Stimulated activated CD8-positive, alpha-beta memory T cell treated with anti-CD3 and anti-CD28 coated beads, Interleukin-12 subunit alpha, Interleukin-12 subunit beta, amount 100 ng/mL, for 1 hour (primary cell): ENCODE measurements at regions not wholly inside any gene's neighbourhood (a gene's known extent, or its start where the extent isn't known, plus 50 kb on each side); places are given as distances from the start of the nearest gene placed in this dataset.
A peak's percentile ranks its signal among the peaks of the same experiment; 100 is the strongest.
"Not testable (repeated sequence)": the region's sequence is repeated elsewhere in the genome, so short reads cannot be mapped to it uniquely, and the experiment has no call there.

ENCODE experiments used
- DNase-seq: peaks from one replicate; pipeline ENCODE4 v3.0.0-alpha.2; 2020; ENCODE audit warnings: low read depth

- DNase-seq = no peak
Observed at GRCh38 chr15:22259881-22260421, 179.6 kb downstream of the OR4M2 start.

GRCh38 chr15:22262613-22263020 lies 182.3 kb downstream of the OR4M2 start:
- peak; percentile 30 for DNase-seq

- no peak for DNase-seq
Observed at GRCh38 chr15:22263738-22264137, 183.4 kb downstream of the OR4M2 start.

GRCh38 chr15:22264272-22264671 lies 183.9 kb downstream of the OR4M2 start:
- DNase-seq = not testable (repeated sequence)

GRCh38 chr15:22265056-22265945 lies 185.0 kb downstream of the OR4M2 start:
- no peak for DNase-seq

- no peak for DNase-seq
Observed at GRCh38 chr15:22265970-22266369, 185.6 kb downstream of the OR4M2 start.

GRCh38 chr15:22267761-22268160 lies 187.4 kb downstream of the OR4M2 start:
- DNase-seq = no peak

GRCh38 chr15:22268201-22268600 lies 187.9 kb downstream of the OR4M2 start:
- DNase-seq = not testable (repeated sequence)

- DNase-seq = not testable (repeated sequence)
Observed at GRCh38 chr15:22268654-22269053, 188.3 kb downstream of the OR4M2 start.

- DNase-seq = not testable (repeated sequence)
Observed at GRCh38 chr15:22272286-22273160, 186.2 kb upstream of the GOLGA6L22 start.

- DNase-seq = not testable (repeated sequence)
Observed at GRCh38 chr15:22273185-22273584, 185.5 kb upstream of the GOLGA6L22 start.

GRCh38 chr15:22274376-22274775 lies 184.3 kb upstream of the GOLGA6L22 start:
- not testable (repeated sequence) for DNase-seq

GRCh38 chr15:22280770-22281169 lies 177.9 kb upstream of the GOLGA6L22 start:
- DNase-seq = not testable (repeated sequence)

- not testable (repeated sequence) for DNase-seq
Observed at GRCh38 chr15:22282794-22283533, 175.7 kb upstream of the GOLGA6L22 start.

GRCh38 chr15:22284795-22285420 lies 173.8 kb upstream of the GOLGA6L22 start:
- DNase-seq = not testable (repeated sequence)

- not testable (repeated sequence) for DNase-seq
Observed at GRCh38 chr15:22291054-22291453, 167.6 kb upstream of the GOLGA6L22 start.

- not testable (repeated sequence) for DNase-seq
Observed at GRCh38 chr15:22303112-22303511, 155.6 kb upstream of the GOLGA6L22 start.
